HG02759 (cell line): ENCODE measurements at regions not wholly inside any gene's neighbourhood (a gene's known extent, or its start where the extent isn't known, plus 50 kb on each side); places are given as distances from the start of the nearest gene placed in this dataset.

ENCODE experiments used
- ATAC-seq: cut with Tn5 transposase; IDR thresholded peaks from one replicate; pipeline ENCODE4 v1.9.1; 2021; ENCODE audit warnings: mild to moderate bottlenecking, moderate library complexity; ENCODE audit not compliant: unreplicated experiment

GRCh38 chr4:62487016-62487415 is 1286.9 kb downstream of the ADGRL3 start:
- no peak for ATAC-seq

- no peak for ATAC-seq
Observed at GRCh38 chr4:62484357-62484756, 1284.2 kb downstream of the ADGRL3 start.

GRCh38 chr4:62482355-62482754 is 1282.2 kb downstream of the ADGRL3 start:
- ATAC-seq: no peak

GRCh38 chr4:62475596-62475995 is 1275.5 kb downstream of the ADGRL3 start:
- no peak for ATAC-seq

- ATAC-seq: no peak
Observed at GRCh38 chr4:62474802-62475201, 1274.7 kb downstream of the ADGRL3 start.

- ATAC-seq: no peak
Observed at GRCh38 chr4:62471021-62471420, 1270.9 kb downstream of the ADGRL3 start.

GRCh38 chr4:62470421-62470983 is 1270.4 kb downstream of the ADGRL3 start:
- ATAC-seq: no peak

- no peak for ATAC-seq
Observed at GRCh38 chr4:62470020-62470419, 1269.9 kb downstream of the ADGRL3 start.

- no peak for ATAC-seq
Observed at GRCh38 chr4:62461961-62462360, 1261.8 kb downstream of the ADGRL3 start.

- ATAC-seq: no peak
Observed at GRCh38 chr4:62460329-62460728, 1260.2 kb downstream of the ADGRL3 start.

GRCh38 chr4:62457356-62457755 is 1257.2 kb downstream of the ADGRL3 start:
- ATAC-seq: no peak

- ATAC-seq: no peak
Observed at GRCh38 chr4:62455871-62456270, 1255.7 kb downstream of the ADGRL3 start.

- ATAC-seq: no peak
Observed at GRCh38 chr4:62454535-62454934, 1254.4 kb downstream of the ADGRL3 start.

- ATAC-seq: no peak
Observed at GRCh38 chr4:62450740-62451139, 1250.6 kb downstream of the ADGRL3 start.

- ATAC-seq: no peak
Observed at GRCh38 chr4:62449538-62449937, 1249.4 kb downstream of the ADGRL3 start.

GRCh38 chr4:62448911-62449310 is 1248.8 kb downstream of the ADGRL3 start:
- ATAC-seq: no peak

GRCh38 chr4:62439051-62439450 is 1238.9 kb downstream of the ADGRL3 start:
- no peak for ATAC-seq

- ATAC-seq: no peak
Observed at GRCh38 chr4:62434921-62435320, 1234.8 kb downstream of the ADGRL3 start.

- ATAC-seq: peak; percentile 74
Observed at GRCh38 chr4:62431513-62432231, 1231.5 kb downstream of the ADGRL3 start.

- no peak for ATAC-seq
Observed at GRCh38 chr4:62429297-62429696, 1229.2 kb downstream of the ADGRL3 start.

- ATAC-seq: no peak
Observed at GRCh38 chr4:62415256-62415655, 1215.1 kb downstream of the ADGRL3 start.

- no peak for ATAC-seq
Observed at GRCh38 chr4:62414563-62414962, 1214.4 kb downstream of the ADGRL3 start.
